SK-N-MC (cell line): ENCODE measurements at regions not wholly inside any gene's neighbourhood (a gene's known extent, or its start where the extent isn't known, plus 50 kb on each side); places are given as distances from the start of the nearest gene placed in this dataset.

Source experiments
- EZH2 ChIP-seq: fragments of 200-600 bp; sonication (generic); IDR thresholded peaks from one replicate; pipeline ENCODE4 v1.6.1; 2017; ENCODE audit warnings: antibody characterized with exemption
- FOXP2 ChIP-seq: optimal IDR thresholded peaks from 2 replicates; pipeline ENCODE3; 2011; ENCODE audit warnings: mild to moderate bottlenecking, moderate library complexity; ENCODE audit not compliant: insufficient read depth; ENCODE audit errors: extremely low read length, control extremely low read depth
- POLR2AphosphoS5 ChIP-seq: IDR thresholded peaks from 2 replicates; pipeline ENCODE4 v1.6.1; 2012; ENCODE audit warnings: mild to moderate bottlenecking, low read depth, low read length, borderline replicate concordance

GRCh38 chr10:43979551-43979950 lies 330.9 kb upstream of the ZNF32 start:
- TF ChIP-seq POLR2AphosphoS5 (no peak), FOXP2 (no peak), EZH2 (no peak)
